ENCODE measurements at regions not wholly inside any gene's neighbourhood (a gene's known extent, or its start where the extent isn't known, plus 50 kb on each side); places are given as distances from the start of the nearest gene placed in this dataset.

DNA sequence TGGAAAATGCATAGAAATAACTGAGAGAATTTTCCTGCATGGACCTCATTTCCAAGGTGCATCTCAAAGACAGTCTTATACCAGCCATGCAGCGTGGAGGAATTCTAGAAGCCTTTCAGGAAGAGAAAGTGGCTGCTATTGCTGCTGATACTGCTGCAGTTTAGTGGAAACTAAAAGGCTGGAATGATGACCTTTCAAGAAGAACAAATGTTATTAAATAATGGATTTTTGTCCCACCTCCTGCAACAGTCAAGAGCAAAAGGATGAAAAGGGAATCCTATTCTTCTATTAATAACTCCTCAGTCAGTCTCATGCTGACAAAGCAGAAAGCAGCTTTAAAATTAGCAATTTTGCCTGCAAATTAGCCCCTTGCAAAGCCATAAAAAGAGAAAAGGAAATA is 68.2 kb upstream of the C1orf87 start:
- TF ChIP-seq, protein P1, sequence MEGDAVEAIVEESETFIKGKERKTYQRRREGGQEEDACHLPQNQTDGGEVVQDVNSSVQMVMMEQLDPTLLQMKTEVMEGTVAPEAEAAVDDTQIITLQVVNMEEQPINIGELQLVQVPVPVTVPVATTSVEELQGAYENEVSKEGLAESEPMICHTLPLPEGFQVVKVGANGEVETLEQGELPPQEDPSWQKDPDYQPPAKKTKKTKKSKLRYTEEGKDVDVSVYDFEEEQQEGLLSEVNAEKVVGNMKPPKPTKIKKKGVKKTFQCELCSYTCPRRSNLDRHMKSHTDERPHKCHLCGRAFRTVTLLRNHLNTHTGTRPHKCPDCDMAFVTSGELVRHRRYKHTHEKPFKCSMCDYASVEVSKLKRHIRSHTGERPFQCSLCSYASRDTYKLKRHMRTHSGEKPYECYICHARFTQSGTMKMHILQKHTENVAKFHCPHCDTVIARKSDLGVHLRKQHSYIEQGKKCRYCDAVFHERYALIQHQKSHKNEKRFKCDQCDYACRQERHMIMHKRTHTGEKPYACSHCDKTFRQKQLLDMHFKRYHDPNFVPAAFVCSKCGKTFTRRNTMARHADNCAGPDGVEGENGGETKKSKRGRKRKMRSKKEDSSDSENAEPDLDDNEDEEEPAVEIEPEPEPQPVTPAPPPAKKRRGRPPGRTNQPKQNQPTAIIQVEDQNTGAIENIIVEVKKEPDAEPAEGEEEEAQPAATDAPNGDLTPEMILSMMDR (IDR thresholded peaks at IDR 0.05): no peak
- no peak for TF ChIP-seq POLR2AphosphoS5 (IDR thresholded peaks at IDR 0.05)
- no peak for TF ChIP-seq POLR2A (IDR thresholded peaks at IDR 0.05)
